ENCODE measurements at regions not wholly inside any gene's neighbourhood (a gene's known extent, or its start where the extent isn't known, plus 50 kb on each side); places are given as distances from the start of the nearest gene placed in this dataset.

DNA sequence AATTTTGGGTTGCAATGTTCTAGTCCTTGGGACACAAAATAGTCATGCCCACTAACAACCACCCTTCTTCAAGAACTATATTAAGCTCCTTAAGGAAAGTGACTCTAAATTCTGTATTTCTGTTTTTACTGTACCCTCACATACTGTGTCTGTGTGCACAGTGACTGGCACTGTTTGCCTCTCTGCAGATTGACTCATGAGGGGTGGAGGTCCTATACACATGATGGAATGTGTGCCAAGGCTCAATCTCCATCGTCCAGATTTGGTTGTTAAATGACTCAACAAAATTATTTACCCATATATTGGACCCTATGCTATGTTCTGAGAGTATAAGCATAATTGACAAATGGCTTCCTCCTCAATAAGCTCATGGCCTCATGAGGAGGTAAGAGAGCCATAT, 126.6 kb upstream of the CWC22 start:
- Histone ChIP-seq H3K4me3 (no peak overlapping the region), H3K9me3 (no peaks in the 10 kb centered on the region), H3K27ac (no peak overlapping the region), H3K4me1 (replicated peaks) (no peaks in the 10 kb centered on the region), H3K27me3 (replicated peaks; ENCODE audit: insufficient read depth) (no peaks in the 10 kb centered on the region), H3K36me3 (no peaks in the 10 kb centered on the region)
- TF ChIP-seq, protein P1, sequence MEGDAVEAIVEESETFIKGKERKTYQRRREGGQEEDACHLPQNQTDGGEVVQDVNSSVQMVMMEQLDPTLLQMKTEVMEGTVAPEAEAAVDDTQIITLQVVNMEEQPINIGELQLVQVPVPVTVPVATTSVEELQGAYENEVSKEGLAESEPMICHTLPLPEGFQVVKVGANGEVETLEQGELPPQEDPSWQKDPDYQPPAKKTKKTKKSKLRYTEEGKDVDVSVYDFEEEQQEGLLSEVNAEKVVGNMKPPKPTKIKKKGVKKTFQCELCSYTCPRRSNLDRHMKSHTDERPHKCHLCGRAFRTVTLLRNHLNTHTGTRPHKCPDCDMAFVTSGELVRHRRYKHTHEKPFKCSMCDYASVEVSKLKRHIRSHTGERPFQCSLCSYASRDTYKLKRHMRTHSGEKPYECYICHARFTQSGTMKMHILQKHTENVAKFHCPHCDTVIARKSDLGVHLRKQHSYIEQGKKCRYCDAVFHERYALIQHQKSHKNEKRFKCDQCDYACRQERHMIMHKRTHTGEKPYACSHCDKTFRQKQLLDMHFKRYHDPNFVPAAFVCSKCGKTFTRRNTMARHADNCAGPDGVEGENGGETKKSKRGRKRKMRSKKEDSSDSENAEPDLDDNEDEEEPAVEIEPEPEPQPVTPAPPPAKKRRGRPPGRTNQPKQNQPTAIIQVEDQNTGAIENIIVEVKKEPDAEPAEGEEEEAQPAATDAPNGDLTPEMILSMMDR (IDR thresholded peaks at IDR 0.05), result no peak
- no peak for TF ChIP-seq POLR2A (IDR thresholded peaks at IDR 0.05)
- no peak for TF ChIP-seq POLR2AphosphoS5 (IDR thresholded peaks at IDR 0.05)
- intact Hi-C loops (cut with DNase I), result no loop called here
- 38% methylated on average over 1 of the region's 1 CpG for WGBS
- no peak for DNase-seq (ENCODE audit: low spot score)

DNA sequence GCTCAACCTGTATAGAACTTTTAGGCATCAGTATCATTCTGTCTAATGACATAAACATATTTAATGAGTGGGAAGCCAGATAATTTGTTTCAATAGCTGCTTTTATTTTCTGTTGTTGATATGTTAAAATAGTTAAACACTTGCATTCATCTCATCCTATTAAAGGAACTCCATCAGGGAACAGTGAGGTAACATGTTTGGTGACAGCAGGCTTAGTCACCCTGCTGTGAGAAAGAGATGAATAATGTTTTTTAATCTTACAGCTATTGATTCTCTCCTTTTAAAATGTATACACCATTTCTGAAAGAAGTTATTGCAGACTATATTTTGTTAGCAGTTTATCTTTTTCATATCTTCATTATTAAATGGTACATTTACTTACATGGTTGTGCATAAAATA, 123.3 kb upstream of the CWC22 start:
- Histone ChIP-seq H3K4me3 (no peak overlapping the region), H3K27me3 (replicated peaks; ENCODE audit: insufficient read depth) (no peaks in the 10 kb centered on the region), H3K36me3 (no peaks in the 10 kb centered on the region), H3K9me3 (no peaks in the 10 kb centered on the region), H3K4me1 (replicated peaks) (no peaks in the 10 kb centered on the region), H3K27ac (no peak overlapping the region)
- intact Hi-C loops (cut with DNase I), result no loop called here
- no peak for DNase-seq (ENCODE audit: low spot score)
- TF ChIP-seq POLR2AphosphoS5 (IDR thresholded peaks at IDR 0.05) (no peak), POLR2A (IDR thresholded peaks at IDR 0.05) (no peak)
- TF ChIP-seq, protein P1 (IDR thresholded peaks at IDR 0.05), result no peak

DNA sequence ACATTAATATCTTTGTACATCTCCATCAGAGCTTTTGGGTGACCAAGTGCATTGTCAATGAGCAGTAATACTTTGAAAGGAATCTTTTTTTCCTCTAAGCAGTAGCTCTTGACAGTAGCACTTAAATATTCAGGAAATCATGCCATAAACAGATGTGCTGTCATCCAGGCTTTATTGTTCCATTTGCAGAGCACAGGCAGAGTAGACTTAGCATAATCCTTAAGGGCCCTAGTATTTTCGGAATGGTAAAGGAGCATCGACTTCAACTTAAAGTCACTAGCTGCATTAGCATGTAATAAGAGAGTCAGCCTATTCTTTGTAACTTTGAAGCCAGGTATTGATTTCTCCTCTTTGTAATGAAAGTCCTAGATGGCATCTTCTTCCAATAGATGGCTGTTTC, 121.8 kb upstream of the CWC22 start:
- intact Hi-C loops (cut with DNase I), result loop anchor here (10.0 kb wide), 1 partner anchor 1586 kb away; no protein-coding TSS in a partner anchor

DNA sequence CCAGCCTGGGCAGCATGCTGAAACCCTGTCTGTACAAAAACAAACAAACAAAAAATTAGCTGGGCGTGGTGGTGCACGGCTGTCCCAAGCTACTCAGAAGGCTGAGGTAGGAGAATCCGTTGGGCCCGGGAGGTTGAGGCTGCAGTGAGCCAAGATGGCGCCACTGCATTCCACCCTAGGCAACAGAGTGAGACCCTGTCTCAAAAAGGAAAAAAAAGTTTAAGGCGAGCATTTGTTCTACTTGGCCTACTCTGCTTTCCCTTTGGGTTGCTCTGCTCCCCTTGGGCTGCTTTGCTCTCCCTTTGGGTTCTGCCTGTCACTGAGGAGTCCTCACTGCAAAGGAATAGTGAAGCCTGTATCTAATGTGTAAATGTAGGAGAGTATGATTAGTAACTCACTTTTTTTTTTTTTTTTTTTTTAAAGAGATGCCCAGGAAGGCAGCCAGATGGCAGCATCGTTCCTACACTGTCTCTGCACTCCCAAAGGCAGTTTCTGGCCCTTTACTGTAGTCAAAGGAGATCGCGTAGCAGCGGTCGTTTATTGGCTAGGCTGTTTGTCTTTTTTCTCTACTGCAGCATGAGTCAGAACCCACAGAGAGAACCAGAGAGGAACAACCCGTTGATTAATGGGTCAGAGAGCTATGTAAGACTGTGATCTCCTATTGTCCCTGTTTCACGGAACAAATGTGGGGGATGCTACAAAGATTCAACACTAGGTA, 118.3 kb upstream of the CWC22 start:
- Histone ChIP-seq H3K36me3 (no peaks in the 10 kb centered on the region), H3K27ac (no peak overlapping the region), H3K9me3 (no peaks in the 10 kb centered on the region), H3K4me1 (replicated peaks) (peaks cover 2% of the 10 kb centered on the region), H3K4me3 (no peak overlapping the region), H3K27me3 (replicated peaks; ENCODE audit: insufficient read depth) (no peaks in the 10 kb centered on the region)
- TF ChIP-seq POLR2A (IDR thresholded peaks at IDR 0.05) (no peak), POLR2AphosphoS5 (IDR thresholded peaks at IDR 0.05) (peak; percentile 21)
- TF ChIP-seq, protein P1 (IDR thresholded peaks at IDR 0.05), result peak in 3 of 4 experiments; percentile 42 to 46 (median 46)
- 25% methylated on average over 13 of the region's 13 CpGs for WGBS
- intact Hi-C loops (cut with DNase I), result loop anchor here (10.0 kb wide), 1 partner anchor 1589 kb away; no protein-coding TSS in a partner anchor
- peak; percentile 63 for DNase-seq (ENCODE audit: low spot score)

More for the DNA sequence above, 121.8 kb upstream of the CWC22 start:
- no peak for DNase-seq (ENCODE audit: low spot score)
- Histone ChIP-seq H3K27ac (no peak overlapping the region), H3K4me1 (replicated peaks) (peaks cover 2% of the 10 kb centered on the region), H3K36me3 (no peaks in the 10 kb centered on the region), H3K27me3 (replicated peaks; ENCODE audit: insufficient read depth) (no peaks in the 10 kb centered on the region), H3K4me3 (no peak overlapping the region), H3K9me3 (no peaks in the 10 kb centered on the region)
- TF ChIP-seq POLR2A (IDR thresholded peaks at IDR 0.05) (no peak), POLR2AphosphoS5 (IDR thresholded peaks at IDR 0.05) (no peak)
- TF ChIP-seq, protein P1 (IDR thresholded peaks at IDR 0.05), result no peak
- WGBS, result 98% methylated on average over 2 of the region's 2 CpGs
